Inferior parietal cortex (tissue), 1 donor: ENCODE measurements at regions not wholly inside any gene's neighbourhood (a gene's known extent, or its start where the extent isn't known, plus 50 kb on each side); places are given as distances from the start of the nearest gene placed in this dataset.

Source experiments
- DNase-seq: peaks from one replicate; pipeline ENCODE4 v3.0.0-alpha.2; 2016; ENCODE audit errors: extremely low spot score

- DNase-seq = no peak
These were observed 63.7 kb upstream of the TMCO5A start for GRCh38 chr15:37870711-37871110.

- no peak for DNase-seq
These were observed 61.8 kb upstream of the TMCO5A start for GRCh38 chr15:37872661-37873060.

GRCh38 chr15:37873336-37873735 is 61.1 kb upstream of the TMCO5A start:
- no peak for DNase-seq

- DNase-seq = no peak
These were observed 57.5 kb upstream of the TMCO5A start for GRCh38 chr15:37876900-37877299.

- DNase-seq = no peak
These were observed 56.3 kb upstream of the TMCO5A start for GRCh38 chr15:37877851-37878741.

GRCh38 chr15:37880009-37880834 is 54.2 kb upstream of the TMCO5A start:
- DNase-seq = peak; percentile 45

GRCh38 chr15:37880835-37881153 is 53.6 kb upstream of the TMCO5A start:
- DNase-seq = no peak

GRCh38 chr15:37881237-37882013 is 53.0 kb upstream of the TMCO5A start:
- no peak for DNase-seq

GRCh38 chr15:37882640-37883039 is 51.8 kb upstream of the TMCO5A start:
- no peak for DNase-seq
